ENCODE measurements at regions not wholly inside any gene's neighbourhood (a gene's known extent, or its start where the extent isn't known, plus 50 kb on each side); places are given as distances from the start of the nearest gene placed in this dataset.

- TF ChIP-seq POLR2A (IDR thresholded peaks at IDR 0.05; ENCODE audit: extremely low read depth, insufficient read length): no peak
- TF ChIP-seq CTCF (IDR thresholded peaks at IDR 0.05; ENCODE audit: low read depth, low read length): no peak
- TF ChIP-seq MYC (IDR thresholded peaks at IDR 0.05; ENCODE audit: low read depth, low read length): no peak
Observed at GRCh38 chr3:20322085-20322484, 136.1 kb upstream of the SGO1 start.

Data from NB4 (cell line).